B cell (primary cell): ENCODE measurements at regions not wholly inside any gene's neighbourhood (a gene's known extent, or its start where the extent isn't known, plus 50 kb on each side); places are given as distances from the start of the nearest gene placed in this dataset.

Source experiments
- EZH2 ChIP-seq: IDR thresholded peaks from 2 replicates; pipeline ENCODE4 v1.6.1; 2012; ENCODE audit warnings: borderline replicate concordance, low read depth, mild to moderate bottlenecking, moderate library complexity, low read length; ENCODE audit not compliant: insufficient read depth, poor library complexity, severe bottlenecking
- TF ChIP-seq, protein P1 (sequence below): fragments of 200-600 bp; IDR thresholded peaks from one replicate; pipeline ENCODE4 v1.8.0; 2022; ENCODE audit warnings: antibody characterized with exemption, mild to moderate bottlenecking

DNA sequence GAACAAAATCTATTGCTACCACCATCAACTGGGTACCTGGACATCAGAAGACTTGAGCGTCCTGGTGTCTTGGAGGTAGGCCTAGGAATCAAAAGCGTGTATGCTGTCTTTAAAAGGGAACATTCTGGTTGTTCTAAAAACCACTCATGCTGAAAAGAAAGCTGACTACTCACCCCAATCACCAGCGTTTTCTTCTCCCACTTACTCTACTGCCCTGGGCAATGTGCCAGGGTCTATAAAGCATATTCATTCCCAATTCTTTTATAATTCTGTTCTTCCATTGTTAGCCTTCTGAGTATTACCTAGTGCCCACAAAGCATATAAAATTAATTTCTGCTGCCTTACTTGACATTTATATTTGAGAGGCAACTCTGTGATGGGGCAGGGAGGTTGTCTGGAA, 133.4 kb downstream of the KCNA5 start:
- TF ChIP-seq, protein P1, sequence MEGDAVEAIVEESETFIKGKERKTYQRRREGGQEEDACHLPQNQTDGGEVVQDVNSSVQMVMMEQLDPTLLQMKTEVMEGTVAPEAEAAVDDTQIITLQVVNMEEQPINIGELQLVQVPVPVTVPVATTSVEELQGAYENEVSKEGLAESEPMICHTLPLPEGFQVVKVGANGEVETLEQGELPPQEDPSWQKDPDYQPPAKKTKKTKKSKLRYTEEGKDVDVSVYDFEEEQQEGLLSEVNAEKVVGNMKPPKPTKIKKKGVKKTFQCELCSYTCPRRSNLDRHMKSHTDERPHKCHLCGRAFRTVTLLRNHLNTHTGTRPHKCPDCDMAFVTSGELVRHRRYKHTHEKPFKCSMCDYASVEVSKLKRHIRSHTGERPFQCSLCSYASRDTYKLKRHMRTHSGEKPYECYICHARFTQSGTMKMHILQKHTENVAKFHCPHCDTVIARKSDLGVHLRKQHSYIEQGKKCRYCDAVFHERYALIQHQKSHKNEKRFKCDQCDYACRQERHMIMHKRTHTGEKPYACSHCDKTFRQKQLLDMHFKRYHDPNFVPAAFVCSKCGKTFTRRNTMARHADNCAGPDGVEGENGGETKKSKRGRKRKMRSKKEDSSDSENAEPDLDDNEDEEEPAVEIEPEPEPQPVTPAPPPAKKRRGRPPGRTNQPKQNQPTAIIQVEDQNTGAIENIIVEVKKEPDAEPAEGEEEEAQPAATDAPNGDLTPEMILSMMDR: no peak
- no peak for TF ChIP-seq EZH2
